Fibroblast of gingiva (primary cell): ENCODE measurements at regions not wholly inside any gene's neighbourhood (a gene's known extent, or its start where the extent isn't known, plus 50 kb on each side); places are given as distances from the start of the nearest gene placed in this dataset.
"Not testable (repeated sequence)": the region's sequence is repeated elsewhere in the genome, so short reads cannot be mapped to it uniquely, and the experiment has no call there.

Source experiments
- DNase-seq: peaks from one replicate; pipeline ENCODE4 v3.0.0-alpha.2; 2011; ENCODE audit warnings: low read depth

DNA sequence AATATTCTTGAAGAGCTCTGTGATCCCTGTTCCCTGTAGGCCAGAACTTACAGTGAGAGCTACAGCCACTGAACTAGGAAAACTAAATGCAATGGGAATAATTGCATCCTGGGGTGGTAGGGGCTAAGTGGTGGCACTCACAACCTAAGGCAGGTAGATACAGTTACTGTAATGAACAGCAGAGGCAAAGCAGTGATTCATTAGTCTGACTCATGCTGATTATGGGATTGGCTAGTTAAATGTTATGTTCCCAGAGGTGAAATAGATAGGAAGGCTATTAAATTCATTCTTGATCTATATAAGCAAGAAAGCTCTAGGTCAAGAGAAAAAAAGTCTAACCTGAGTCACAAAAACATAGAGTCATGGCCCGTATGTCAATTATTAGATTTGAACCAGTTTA, 173.1 kb upstream of the MALRD1 start:
- DNase-seq, result no peak

DNA sequence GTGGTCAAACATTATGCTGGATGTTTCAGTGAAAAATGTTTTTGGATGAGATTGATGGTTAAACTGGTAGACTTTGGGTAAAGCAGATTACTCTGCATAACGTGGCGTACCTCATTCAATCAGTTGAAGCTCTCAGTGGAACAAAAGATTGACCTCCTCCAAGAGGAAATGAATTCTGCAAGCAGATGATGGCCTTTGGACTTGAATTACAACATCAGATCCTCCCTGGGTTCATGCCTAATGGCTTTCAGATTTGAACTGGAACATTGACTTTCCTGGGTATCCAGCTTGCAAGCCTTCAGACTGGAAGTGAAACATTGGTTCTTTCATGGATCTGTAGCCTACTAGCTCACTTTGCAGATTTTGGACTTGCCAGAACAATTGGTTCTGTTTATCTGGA, 169.3 kb upstream of the MALRD1 start:
- DNase-seq, result no peak

DNA sequence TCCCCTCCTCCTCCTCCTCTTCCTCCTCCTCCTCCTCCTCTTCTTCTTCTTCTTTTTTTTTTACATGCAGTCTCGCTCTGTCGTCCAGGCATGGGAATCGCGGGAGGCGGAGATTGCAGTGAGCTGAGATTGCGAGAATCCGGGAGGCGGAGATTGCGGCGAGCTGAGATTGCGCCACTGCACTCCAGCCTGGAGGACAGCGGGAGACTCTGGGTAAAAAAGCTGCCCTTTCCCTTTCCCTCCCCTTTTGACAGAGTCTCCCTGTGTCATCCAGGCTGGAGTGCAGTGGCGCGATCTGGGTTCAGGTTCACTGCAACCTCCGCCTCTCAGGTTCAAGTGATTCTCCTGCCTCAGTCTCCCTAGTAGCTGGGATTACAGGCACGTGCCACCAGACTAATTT, 168.1 kb upstream of the MALRD1 start:
- no peak for DNase-seq

GRCh38 chr10:18886102-18886501, 162.5 kb upstream of the MALRD1 start:
- no peak for DNase-seq

GRCh38 chr10:18906636-18907035, 142.0 kb upstream of the MALRD1 start:
- no peak for DNase-seq

- not testable (repeated sequence) for DNase-seq
These were observed 131.2 kb upstream of the MALRD1 start for GRCh38 chr10:18917431-18917830.

GRCh38 chr10:18918532-18918931, 130.1 kb upstream of the MALRD1 start:
- no peak for DNase-seq

DNA sequence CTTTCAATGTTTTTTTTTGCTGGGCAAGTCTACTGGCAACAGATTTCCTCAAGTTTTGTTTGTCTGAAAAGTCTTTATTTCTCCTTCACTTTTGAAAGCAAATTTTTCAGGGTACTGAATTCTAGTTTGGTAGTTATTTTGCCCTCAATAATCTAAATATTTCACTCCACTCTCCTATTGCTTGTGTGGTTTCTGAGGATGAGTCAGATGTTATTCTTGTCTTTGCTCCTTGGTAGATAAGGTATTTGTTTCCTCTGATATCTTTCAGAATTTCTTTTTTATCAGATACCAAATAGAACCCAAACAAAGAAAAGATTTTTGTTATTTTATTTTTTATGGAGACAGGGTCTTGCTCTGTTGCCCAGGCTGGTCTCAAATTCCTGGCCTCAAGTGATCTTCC, 99.2 kb upstream of the MALRD1 start:
- DNase-seq, result no peak

- not testable (repeated sequence) for DNase-seq
These were observed 97.4 kb upstream of the MALRD1 start for GRCh38 chr10:18951072-18951823.

- no peak for DNase-seq
These were observed 93.5 kb upstream of the MALRD1 start for GRCh38 chr10:18955061-18955460.

GRCh38 chr10:18959369-18959768, 89.2 kb upstream of the MALRD1 start:
- no peak for DNase-seq

GRCh38 chr10:18960466-18961079, 88.0 kb upstream of the MALRD1 start:
- no peak for DNase-seq

DNA sequence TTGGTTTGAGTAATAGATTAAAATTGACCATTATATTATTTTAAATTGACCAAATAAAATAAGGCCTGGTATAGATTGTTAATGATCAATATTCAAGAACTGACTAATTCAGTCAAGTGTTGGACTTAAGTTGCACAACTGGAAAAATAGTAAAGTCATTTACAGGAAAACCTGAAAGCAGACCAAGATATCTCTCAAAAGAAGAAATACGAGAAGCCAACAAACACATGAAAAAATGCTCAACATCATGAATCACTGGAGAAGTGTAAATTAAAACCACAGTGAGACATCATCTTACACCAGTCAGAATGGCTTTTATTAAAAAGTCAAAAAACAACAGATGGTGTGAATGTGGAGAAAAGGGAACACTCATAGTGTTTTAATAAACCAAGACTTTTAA, 80.4 kb upstream of the MALRD1 start:
- no peak for DNase-seq

DNA sequence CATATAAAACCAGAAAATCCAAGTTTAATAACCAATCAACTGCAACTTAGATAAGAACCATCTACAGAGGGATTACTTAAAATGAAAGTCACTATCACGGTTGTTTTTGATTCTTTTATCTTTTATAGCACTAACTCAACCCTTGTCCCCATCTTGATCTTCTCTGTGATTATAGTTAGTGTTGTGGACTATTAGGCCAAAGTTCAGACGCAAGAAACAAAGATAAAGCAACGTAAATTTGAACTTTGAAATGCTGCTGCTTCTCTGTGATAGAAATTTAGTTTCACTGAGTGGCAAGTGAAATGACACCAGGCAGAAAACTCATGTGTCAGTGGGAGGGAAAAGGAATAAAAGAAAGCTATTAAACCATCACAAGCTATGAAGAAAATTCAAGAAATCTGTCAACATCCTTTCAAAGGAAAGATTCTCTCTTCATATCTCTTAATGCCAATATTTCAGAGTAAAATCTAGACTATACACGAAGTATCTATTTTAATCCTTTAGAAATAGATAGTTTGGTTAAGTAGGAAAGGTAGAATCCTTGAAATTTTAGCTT, 71.8 kb upstream of the MALRD1 start:
- DNase-seq, result no peak

DNA sequence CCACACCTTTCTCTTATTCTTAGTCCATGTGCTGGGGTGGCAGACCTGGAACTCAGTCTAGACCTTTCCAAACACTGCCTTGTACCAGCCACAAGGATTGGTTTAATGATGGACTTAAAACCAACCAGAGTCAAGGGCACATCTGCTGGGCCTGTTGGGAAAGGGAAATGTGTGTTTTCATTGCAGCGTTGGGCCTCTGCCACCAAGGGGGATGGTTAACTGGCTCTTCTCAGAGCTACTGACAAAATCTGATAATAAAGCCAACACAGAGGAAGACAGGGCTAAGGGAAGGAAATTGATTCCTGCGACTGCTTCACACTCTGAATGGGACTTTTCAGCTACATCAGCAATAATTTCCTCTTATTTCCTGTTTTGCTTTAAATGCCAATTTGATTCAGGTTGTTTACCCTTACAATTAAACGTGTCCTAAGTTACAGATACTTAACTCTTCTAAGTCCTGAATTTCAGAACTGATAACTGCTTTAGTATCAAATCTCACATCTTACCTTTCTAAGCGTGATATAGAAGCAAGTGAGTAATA, 68.4 kb upstream of the MALRD1 start:
- no peak for DNase-seq

DNA sequence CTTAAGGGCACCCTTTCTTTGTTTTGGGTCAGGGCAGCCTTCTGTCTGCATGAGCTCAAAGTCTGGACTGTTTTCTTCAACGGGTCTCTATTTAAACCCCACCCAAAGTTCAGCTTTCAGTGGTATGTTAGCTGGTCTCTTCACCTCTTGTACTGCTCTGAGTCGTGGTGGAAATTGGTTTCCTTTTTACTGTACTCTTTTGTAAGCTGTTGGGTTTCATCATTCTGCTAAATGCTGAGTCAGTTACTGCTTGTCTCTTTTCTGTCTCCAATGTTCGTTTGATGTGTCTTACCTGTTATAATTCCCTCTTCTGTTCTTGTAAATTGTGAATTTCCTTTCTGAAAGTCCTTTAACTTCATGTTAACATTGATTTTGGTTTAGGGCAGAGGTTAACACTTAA, 64.1 kb upstream of the MALRD1 start:
- DNase-seq, result no peak

- DNase-seq, result no peak
These were observed 60.3 kb upstream of the MALRD1 start for GRCh38 chr10:18988338-18988737.
